ENCODE measurements at regions not wholly inside any gene's neighbourhood (a gene's known extent, or its start where the extent isn't known, plus 50 kb on each side); places are given as distances from the start of the nearest gene placed in this dataset.

DNA sequence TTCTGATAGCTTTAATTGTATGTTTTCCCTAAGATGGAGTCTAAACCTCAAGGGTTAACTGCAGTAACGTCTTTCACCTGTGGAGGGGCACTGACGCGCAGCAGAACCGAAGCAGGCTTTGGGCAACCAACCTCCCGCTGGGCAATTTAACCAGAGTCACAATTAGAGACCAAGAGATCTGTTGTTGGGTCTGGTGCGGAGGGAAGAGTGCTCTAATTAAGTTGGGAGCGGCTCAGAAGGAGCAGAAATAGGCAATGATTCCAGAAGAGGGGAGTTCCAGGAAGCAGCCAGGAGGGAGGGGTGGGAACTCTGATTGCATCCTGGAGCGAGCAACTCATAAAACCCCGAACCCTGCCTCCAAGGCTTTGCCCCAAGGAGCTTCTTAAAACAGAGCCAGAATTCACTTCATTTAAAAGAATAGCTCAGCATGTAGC is 245.8 kb downstream of the PAX3 start:
- TF ChIP-seq, protein P1, sequence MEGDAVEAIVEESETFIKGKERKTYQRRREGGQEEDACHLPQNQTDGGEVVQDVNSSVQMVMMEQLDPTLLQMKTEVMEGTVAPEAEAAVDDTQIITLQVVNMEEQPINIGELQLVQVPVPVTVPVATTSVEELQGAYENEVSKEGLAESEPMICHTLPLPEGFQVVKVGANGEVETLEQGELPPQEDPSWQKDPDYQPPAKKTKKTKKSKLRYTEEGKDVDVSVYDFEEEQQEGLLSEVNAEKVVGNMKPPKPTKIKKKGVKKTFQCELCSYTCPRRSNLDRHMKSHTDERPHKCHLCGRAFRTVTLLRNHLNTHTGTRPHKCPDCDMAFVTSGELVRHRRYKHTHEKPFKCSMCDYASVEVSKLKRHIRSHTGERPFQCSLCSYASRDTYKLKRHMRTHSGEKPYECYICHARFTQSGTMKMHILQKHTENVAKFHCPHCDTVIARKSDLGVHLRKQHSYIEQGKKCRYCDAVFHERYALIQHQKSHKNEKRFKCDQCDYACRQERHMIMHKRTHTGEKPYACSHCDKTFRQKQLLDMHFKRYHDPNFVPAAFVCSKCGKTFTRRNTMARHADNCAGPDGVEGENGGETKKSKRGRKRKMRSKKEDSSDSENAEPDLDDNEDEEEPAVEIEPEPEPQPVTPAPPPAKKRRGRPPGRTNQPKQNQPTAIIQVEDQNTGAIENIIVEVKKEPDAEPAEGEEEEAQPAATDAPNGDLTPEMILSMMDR (conservative IDR thresholded peaks at IDR 0.05; ENCODE audit: low read depth, low read length): no peak
- TF ChIP-seq NFE2L2 (IDR thresholded peaks at IDR 0.05; ENCODE audit: low read depth, low read length) (no peak), CEBPB (IDR thresholded peaks at IDR 0.05; ENCODE audit: low read depth, low read length) (no peak), FOS (IDR thresholded peaks at IDR 0.05; ENCODE audit: low read depth, low read length) (no peak), RAD21 (IDR thresholded peaks at IDR 0.05; ENCODE audit: low read length) (no peak), POLR2A (IDR thresholded peaks at IDR 0.05; ENCODE audit: low read depth, low read length) (no peak), SMC3 (IDR thresholded peaks at IDR 0.05; ENCODE audit: low read depth, low read length) (no peak)
- TF ChIP-seq, protein P2, sequence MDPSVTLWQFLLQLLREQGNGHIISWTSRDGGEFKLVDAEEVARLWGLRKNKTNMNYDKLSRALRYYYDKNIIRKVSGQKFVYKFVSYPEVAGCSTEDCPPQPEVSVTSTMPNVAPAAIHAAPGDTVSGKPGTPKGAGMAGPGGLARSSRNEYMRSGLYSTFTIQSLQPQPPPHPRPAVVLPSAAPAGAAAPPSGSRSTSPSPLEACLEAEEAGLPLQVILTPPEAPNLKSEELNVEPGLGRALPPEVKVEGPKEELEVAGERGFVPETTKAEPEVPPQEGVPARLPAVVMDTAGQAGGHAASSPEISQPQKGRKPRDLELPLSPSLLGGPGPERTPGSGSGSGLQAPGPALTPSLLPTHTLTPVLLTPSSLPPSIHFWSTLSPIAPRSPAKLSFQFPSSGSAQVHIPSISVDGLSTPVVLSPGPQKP (IDR thresholded peaks at IDR 0.05; ENCODE audit: borderline replicate concordance, low read depth, low read length): no peak
